Heart right ventricle (tissue), 16 donors: ENCODE measurements at regions not wholly inside any gene's neighbourhood (a gene's known extent, or its start where the extent isn't known, plus 50 kb on each side); places are given as distances from the start of the nearest gene placed in this dataset.

Experiments
- ATAC-seq, 8 donors: fragments of 200-7000 bp; cut with Tn5 transposase; one replicate each; pipeline ENCODE4 v1.9.1; 2020; ENCODE audit warnings: mild to moderate bottlenecking in 8 of 8, moderate library complexity in 8 of 8, moderate number of reproducible peaks in 1 of 8
- DNase-seq, 2 donors: peaks; one replicate each; pipeline ENCODE4 v3.0.0-alpha.2; 2020
- H3K27ac ChIP-seq, 10 donors: fragments of 200-600 bp; sonication (generic) in 2 of 10; one replicate each; pipeline versions ENCODE4 v1.5.0 to v1.8.0; 2020 to 2022; ENCODE audit warnings: mild to moderate bottlenecking in 3 of 10
- H3K27me3 ChIP-seq, 7 donors: fragments of 200-600 bp; one replicate each; pipeline ENCODE4 v1.8.0; 2021 to 2022; ENCODE audit warnings: mild to moderate bottlenecking in 2 of 7
- H3K36me3 ChIP-seq, 9 donors: fragments of 200-600 bp; sonication (generic) in 1 of 9; one replicate each; pipeline versions ENCODE4 v1.5.0 to v1.8.0; 2020 to 2022; ENCODE audit warnings: mild to moderate bottlenecking in 2 of 9
- H3K4me1 ChIP-seq, 9 donors: fragments of 200-600 bp; sonication (generic) in 1 of 9; one replicate each; pipeline versions ENCODE4 v1.5.0 to v1.8.0; 2020 to 2022; ENCODE audit warnings: mild to moderate bottlenecking in 4 of 9
- H3K4me3 ChIP-seq, 10 donors: fragments of 200-600 bp; sonication (generic) in 2 of 10; one replicate each; pipeline versions ENCODE4 v1.5.0 to v1.8.0; 2020 to 2022; ENCODE audit warnings: mild to moderate bottlenecking in 7 of 10, moderate library complexity in 2 of 10
- H3K9me3 ChIP-seq, 11 donors: fragments of 200-600 bp in 10 of 11; sonication (generic) in 2 of 11; one replicate each; pipeline versions ENCODE4 v1.5.0 to v1.8.0; 2013 to 2022; ENCODE audit warnings: mild to moderate bottlenecking in 2 of 11, control low read depth in 1 of 11, moderate library complexity in 1 of 11
- CTCF ChIP-seq, 9 donors: fragments of 200-600 bp; sonication (generic) in 2 of 9; IDR thresholded peaks; one replicate each; pipeline versions ENCODE4 v1.5.0 to v1.8.0; 2021 to 2022; ENCODE audit warnings: antibody characterized with exemption in 9 of 9, mild to moderate bottlenecking in 5 of 9, moderate library complexity in 1 of 9
- WGBS, 2 donors: extraction: QIAGEN DNeasy Blood & Tissue Kit; methylation state at CpG; one replicate each; pipeline ENCODE4 v1.1.7; 2013; ENCODE audit warnings: inconsistent platforms in 1 of 2; 5-methylcytosine and 5-hydroxymethylcytosine counted together
- intact Hi-C, 10 donors: fragments of 100-400 bp; cut with DNase I; formaldehyde crosslinking; loops; one replicate each; pipeline versions ENCODE4 v1.11.1 to v1.14.2; 2022
- donor health status: Arrhythmogenic right ventricular cardiomyopathy.
- donor health status: ischemic (EF 13 %, LVEDD 7.1; RV severe dilation, severe dysfunction).
- donor health status: healthy with polysubstance abuse.
- donor health status: DM: no; HTN: yes; CAD: no.
- donor health status: DM: no; HTN: no; CAD: no.
- donor health status: ischemic (EF 25% LVEDD 6.9; RV normal size, moderate dysfunction).
- donor health status: ischemic (EF 25% LVEDD 5.7; RV mildly dilated, moderate dysfunction).
- donor health status: healthy.
- donor health status: DM: yes; HTN: yes; CAD: no.
- donor health status: Ischemic cardiomyopathy.
- donor health status: ischemic (EF 35%, LVEDD 5.7; RV mildly dilated, moderate dysfunction).
- donor health status: nonischemic (EF 11% LVEDD 7.7; RV severe dilation, severe dysfunction).
- donor health status: DM: yes; HTN: yes; CAD: no.
- donor health status: PGD.
- donor health status: ischemic (EF 29% LVEDD 5.4; RV normal size, mild dysfunction).
- donor health status: nonischemic (EF 23%, LVEDD 6.1; RV moderate dilation, normal function).

GRCh38 chr11:42957831-42958230, 354.0 kb upstream of the API5 start:
- peaks cover 0 to 3% (median 0%) of the 10 kb centered on the region in 11 donors for H3K9me3 ChIP-seq
- 56 to 68% methylated on average over 1 of the region's 1 CpG for WGBS, 2 donors
- H3K27ac ChIP-seq = no peak overlapping the region
- DNase-seq (no peak), ATAC-seq (no peak)
- no peaks in the 10 kb centered on the region for H3K4me1 ChIP-seq
- no peak overlapping the region for H3K4me3 ChIP-seq
- intact Hi-C loops = no loop called here
- H3K27me3 ChIP-seq = no peaks in the 10 kb centered on the region
- TF ChIP-seq CTCF (IDR thresholded peaks at IDR 0.05) = no peak
- H3K36me3 ChIP-seq = no peaks in the 10 kb centered on the region

GRCh38 chr11:42958635-42959034, 353.2 kb upstream of the API5 start:
- no peak for DNase-seq
- no peak overlapping the region for H3K27ac ChIP-seq
- H3K27me3 ChIP-seq = no peaks in the 10 kb centered on the region
- no peaks in the 10 kb centered on the region for H3K36me3 ChIP-seq
- WGBS, 2 donors = 50 to 84% methylated on average over 2 of the region's 2 CpGs
- no peaks in the 10 kb centered on the region for H3K4me1 ChIP-seq
- no peak for TF ChIP-seq CTCF (IDR thresholded peaks at IDR 0.05)
- ATAC-seq = no peak
- intact Hi-C loops = no loop called here
- H3K4me3 ChIP-seq = no peak overlapping the region
- peaks cover 0 to 5% (median 0%) of the 10 kb centered on the region in 11 donors for H3K9me3 ChIP-seq

GRCh38 chr11:42960521-42961088, 351.2 kb upstream of the API5 start:
- Histone ChIP-seq H3K36me3 (no peaks in the 10 kb centered on the region), H3K9me3 (peaks cover 0 to 5% (median 0%) of the 10 kb centered on the region in 11 donors), H3K27me3 (no peaks in the 10 kb centered on the region), H3K27ac (no peak overlapping the region), H3K4me3 (no peak overlapping the region), H3K4me1 (no peaks in the 10 kb centered on the region)
- DNase-seq = no peak
- ATAC-seq = no peak
- WGBS, 2 donors = 58 to 70% methylated on average over 1 of the region's 1 CpG
- intact Hi-C loops = no loop called here
- TF ChIP-seq CTCF (IDR thresholded peaks at IDR 0.05) = no peak

GRCh38 chr11:42967653-42968052, 344.1 kb upstream of the API5 start:
- Histone ChIP-seq H3K4me1 (no peaks in the 10 kb centered on the region), H3K4me3 (no peak overlapping the region), H3K9me3 (peaks cover 0 to 5% (median 0%) of the 10 kb centered on the region in 11 donors), H3K36me3 (no peaks in the 10 kb centered on the region), H3K27ac (no peak overlapping the region), H3K27me3 (no peaks in the 10 kb centered on the region)
- intact Hi-C loops = no loop called here
- no peak for ATAC-seq
- WGBS, 2 donors = 46 to 50% methylated on average over 2 of the region's 2 CpGs
- TF ChIP-seq CTCF (IDR thresholded peaks at IDR 0.05) = no peak
- DNase-seq = no peak
